GM21526 (cell line): ENCODE measurements at regions not wholly inside any gene's neighbourhood (a gene's known extent, or its start where the extent isn't known, plus 50 kb on each side); places are given as distances from the start of the nearest gene placed in this dataset.
"Not testable (repeated sequence)": the region's sequence is repeated elsewhere in the genome, so short reads cannot be mapped to it uniquely, and the experiment has no call there.

ENCODE experiments used
- ATAC-seq: cut with Tn5 transposase; IDR thresholded peaks from one replicate; pipeline ENCODE4 v1.9.1; 2021; ENCODE audit warnings: moderate library complexity; ENCODE audit not compliant: unreplicated experiment, low FRiP score

- ATAC-seq = no peak
Observed at GRCh38 chr16:10232757-10233156, 50.5 kb upstream of the GRIN2A start.

- no peak for ATAC-seq
Observed at GRCh38 chr16:10239640-10240039, 57.4 kb upstream of the GRIN2A start.

- ATAC-seq = no peak
Observed at GRCh38 chr16:10240854-10241613, 58.8 kb upstream of the GRIN2A start.

DNA sequence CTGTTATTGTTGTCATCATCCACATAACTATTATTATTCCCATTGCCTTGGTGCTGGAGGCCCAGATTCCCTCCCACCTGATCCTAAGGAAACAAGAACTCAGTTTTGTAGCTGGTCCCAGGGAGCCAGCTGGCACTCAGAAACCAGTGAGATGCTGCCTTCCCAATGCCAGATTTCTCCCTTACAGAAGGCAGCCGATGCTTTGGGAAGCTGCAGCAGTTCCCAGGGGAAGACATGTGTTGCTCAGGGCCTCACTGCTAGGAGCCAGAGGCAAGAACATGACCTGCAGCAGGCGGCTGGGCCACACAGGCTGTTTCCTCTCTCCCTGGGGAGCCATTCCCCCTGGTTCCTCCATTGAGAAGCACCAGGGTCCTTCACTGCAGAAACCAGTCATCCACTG, 59.9 kb upstream of the GRIN2A start:
- no peak for ATAC-seq

DNA sequence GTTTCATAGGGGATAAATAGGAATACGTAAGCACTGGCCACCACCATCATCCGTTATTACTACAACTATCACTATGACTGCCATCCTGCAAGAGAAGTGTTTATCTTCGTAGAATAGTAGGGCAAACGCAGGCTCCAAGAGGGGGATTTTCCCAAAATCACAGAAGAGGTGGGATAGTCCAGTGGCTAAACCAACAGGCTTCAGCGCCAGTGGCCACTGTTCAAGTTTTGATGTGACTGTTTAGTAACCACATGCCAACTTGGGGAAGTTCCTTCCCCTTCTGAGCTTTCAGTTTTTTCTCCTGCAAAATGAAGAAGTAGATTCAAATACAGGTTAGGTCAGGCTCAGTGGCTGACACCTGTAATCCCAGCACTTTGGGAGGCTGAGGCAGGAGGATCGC, 60.7 kb upstream of the GRIN2A start:
- no peak for ATAC-seq

DNA sequence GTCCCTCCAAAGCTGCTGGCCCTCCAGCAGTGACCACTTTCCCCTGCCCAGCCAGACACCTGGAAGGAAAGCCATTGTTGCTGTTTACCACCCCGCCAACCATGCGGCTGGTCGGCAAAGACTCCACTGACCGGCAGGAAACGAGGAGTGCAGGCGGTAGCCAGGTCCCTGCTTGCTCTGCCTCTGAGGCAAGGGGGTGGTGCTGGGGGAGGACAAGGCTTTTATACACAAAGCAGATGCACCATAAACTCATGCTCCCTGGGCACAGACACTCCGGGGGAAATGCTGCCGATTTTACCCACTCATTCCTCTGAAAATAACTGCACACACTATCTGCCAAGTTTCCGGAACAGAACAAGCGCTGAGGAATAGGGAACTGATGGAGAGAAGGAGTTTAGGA, 62.8 kb upstream of the GRIN2A start:
- no peak for ATAC-seq

DNA sequence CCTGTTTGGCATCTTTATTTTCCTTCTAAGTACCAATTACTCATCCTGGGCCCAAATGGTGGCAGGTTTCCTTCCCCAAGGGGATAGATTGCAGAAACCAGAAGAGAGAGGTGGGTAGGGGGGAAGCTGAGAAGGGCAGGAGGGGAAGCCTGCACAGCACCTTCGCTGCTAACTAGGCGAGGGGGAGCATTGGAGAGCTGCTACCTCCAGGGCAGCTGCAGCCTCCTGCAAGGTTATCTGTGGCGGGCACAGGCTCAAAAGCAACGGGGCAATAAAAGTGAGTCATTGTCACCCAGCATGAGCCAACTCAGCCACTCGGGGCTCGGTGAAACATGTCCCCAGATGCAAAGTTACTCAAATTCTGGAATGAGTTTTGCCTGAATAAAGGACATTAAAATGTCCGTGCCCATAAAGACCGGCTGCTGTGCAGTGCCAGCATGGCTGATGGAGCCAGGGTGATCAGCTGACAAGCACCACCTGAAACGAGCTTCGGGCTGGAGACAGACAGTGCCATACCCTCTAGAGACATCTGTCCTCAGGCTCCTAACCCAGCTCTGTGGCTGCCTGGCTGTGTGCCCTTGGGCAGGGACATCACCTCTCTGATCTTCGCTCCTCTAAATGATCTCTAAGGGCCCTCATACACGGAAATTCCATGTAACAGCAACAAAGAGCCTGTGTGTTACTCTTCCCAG, 68.1 kb upstream of the GRIN2A start:
- no peak for ATAC-seq

- no peak for ATAC-seq
Observed at GRCh38 chr16:10252155-10252554, 69.9 kb upstream of the GRIN2A start.

DNA sequence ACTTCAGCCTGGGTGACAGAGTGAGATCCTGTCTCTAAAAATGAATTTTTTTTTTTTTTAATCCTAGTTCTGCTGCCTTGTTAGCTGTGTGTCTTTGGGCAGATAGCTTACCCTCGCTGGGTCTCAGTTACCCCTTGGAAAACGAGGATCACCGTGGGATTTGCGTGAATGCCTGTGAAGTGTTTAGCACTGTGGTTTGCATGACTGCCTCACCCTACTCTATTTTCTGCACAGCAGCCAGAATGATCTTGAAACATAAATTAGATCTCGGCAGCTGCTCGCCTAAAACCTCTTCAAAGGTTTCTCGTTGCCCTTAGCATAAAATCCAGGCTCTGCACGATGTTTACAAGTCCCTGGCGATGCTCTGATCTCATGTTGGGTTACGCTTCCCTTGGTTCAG, 71.2 kb upstream of the GRIN2A start:
- ATAC-seq = no peak

GRCh38 chr16:10255728-10256127, 73.5 kb upstream of the GRIN2A start:
- ATAC-seq = no peak

DNA sequence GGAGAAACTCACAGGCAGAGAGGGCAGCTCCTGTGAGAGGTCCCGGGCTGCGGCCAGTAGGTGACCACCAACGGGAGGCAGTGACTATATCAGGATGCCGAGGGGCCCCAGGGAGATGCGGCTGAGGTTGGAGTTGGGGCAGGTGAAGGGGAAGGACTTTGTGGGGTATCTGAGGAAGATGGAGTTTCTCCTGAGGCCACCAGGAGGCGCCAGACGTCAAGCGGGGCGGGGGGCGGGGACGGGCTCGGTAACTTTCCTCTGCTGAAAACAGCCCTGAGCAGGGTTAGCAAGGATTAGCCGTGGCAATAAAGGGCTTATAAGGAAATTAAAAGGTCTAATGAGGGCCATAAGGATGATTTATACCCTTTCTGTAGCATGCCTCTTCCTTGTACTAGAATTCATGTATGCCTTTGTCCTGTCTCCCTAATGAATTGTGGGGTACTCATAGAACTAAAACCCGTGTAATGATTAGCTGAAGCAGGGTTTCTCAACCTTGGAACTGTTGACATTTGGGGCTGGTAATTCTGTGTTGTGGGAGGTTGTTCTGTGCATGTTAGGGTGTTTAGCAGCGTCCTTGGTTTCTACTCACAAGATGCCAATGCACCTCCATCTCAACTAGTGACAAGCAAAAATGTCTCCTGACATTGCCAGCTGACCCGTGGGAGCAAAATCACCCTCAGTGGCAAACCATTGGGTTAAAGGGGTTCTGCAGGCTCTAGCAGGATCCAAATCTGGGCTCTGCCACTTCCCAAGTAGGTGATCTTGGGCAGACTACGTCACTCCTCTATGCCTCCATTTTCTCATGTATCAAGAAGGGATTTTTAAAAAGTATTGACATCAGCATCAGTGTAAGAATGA, 74.8 kb upstream of the GRIN2A start:
- no peak for ATAC-seq

DNA sequence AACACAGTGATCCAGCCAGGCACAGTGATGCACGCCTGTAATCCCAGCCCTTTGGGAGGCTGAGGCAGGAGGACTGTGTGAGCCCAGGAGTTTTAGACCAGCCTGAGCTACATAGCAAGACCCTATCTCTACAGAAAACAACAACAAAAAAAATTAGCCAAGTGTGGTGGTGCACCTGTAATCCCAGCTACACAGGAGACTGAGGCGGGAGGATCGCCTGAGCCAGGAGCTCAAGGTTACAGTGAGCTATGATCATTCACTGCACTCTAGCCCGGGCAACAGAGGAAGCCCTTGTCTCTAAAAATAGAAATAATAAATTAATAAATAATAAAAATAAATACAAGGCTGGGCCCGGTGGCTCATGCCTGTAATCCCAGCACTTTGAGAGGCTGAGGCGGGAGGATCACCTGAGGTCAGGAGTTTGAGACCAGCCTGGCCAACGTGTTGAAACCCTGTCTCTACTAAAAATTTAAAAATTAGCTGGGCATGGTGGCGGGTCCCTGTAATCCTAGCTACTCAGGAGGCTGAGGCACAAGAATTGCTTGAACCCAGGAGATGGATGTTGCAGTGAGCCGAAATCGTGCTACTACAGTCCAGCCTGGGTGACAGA, 75.5 kb upstream of the GRIN2A start:
- ATAC-seq = not testable (repeated sequence)

GRCh38 chr16:10258930-10259603, 76.8 kb upstream of the GRIN2A start:
- not testable (repeated sequence) for ATAC-seq

GRCh38 chr16:10261077-10261476, 78.8 kb upstream of the GRIN2A start:
- ATAC-seq = no peak

DNA sequence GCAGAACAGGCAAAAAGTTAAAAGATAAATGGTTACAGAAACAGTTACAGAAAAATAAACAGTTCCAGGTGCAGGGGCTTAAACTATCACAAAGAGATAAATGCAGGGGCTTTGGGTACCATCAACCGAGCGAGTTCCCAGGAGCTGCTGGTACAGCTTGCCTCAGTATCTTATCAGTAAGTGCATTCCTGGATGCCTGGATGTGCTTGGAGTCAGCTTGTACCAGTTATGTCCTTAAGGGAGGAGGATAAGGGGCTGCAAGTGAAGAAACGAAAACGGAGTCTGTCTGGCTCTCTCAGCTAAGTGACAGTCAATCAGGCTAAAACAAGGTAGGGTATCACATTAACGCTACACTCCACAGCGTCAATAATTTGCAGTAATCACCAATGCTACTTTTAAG, 79.3 kb upstream of the GRIN2A start:
- ATAC-seq = not testable (repeated sequence)

GRCh38 chr16:10262377-10263132, 80.3 kb upstream of the GRIN2A start:
- no peak for ATAC-seq

- no peak for ATAC-seq
Observed at GRCh38 chr16:10265770-10266615, 83.8 kb upstream of the GRIN2A start.

GRCh38 chr16:10266809-10267208, 84.6 kb upstream of the GRIN2A start:
- no peak for ATAC-seq

DNA sequence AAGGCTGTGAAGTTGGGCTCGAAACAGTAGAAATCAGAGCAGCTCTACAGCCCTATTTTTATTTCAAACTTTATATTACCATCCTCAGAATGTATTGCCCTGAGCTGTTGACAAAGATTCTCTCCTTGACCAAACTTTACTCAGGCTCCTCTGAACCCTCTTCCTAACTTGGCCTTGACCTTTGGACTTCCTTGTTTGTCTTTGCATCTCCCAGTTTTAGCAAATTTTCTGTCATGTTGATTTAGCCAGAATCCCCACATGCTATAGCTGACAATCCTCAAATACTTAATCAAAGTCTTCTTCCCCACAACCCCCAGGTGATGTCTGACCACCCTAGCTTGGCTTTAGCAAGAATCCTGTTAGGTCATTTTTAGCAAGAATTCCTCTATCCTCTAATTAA, 87.4 kb upstream of the GRIN2A start:
- no peak for ATAC-seq
